ENCODE measurements at regions not wholly inside any gene's neighbourhood (a gene's known extent, or its start where the extent isn't known, plus 50 kb on each side); places are given as distances from the start of the nearest gene placed in this dataset.

DNA sequence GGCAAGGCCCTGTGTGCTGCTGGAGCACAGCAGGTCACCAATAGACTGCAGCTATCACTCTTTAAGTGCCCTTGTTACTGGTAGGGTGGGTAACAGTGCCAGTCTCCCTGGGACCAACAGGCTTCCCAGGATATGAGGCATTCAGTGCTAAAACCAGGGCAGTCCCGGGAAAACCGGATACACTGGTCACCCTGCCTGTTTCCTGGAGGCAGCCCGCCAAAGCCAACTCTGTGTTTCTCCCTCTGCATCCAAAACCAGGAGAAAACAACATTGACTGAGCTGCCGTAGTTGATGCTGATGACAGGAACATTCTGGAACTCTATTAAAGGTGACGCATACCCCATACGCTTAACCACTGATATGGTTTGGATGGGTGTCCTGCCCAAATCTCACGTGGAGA, 149.1 kb downstream of the SHANK2 start:
- Histone ChIP-seq H3K9me3 (ENCODE audit: control insufficient read depth, insufficient read depth, low read length) (no peaks in the 10 kb centered on the region), H3K4me1 (ENCODE audit: control insufficient read depth, insufficient read depth, low read length) (no peaks in the 10 kb centered on the region), H3K4me3 (ENCODE audit: low read depth, low read length) (no peak overlapping the region), H3K27me3 (ENCODE audit: control insufficient read depth, insufficient read depth, low read length) (no peaks in the 10 kb centered on the region), H3K9ac (ENCODE audit: low read depth, low read length) (no peak overlapping the region), H3K36me3 (ENCODE audit: control insufficient read depth, insufficient read depth, low read length) (no peaks in the 10 kb centered on the region)

DNA sequence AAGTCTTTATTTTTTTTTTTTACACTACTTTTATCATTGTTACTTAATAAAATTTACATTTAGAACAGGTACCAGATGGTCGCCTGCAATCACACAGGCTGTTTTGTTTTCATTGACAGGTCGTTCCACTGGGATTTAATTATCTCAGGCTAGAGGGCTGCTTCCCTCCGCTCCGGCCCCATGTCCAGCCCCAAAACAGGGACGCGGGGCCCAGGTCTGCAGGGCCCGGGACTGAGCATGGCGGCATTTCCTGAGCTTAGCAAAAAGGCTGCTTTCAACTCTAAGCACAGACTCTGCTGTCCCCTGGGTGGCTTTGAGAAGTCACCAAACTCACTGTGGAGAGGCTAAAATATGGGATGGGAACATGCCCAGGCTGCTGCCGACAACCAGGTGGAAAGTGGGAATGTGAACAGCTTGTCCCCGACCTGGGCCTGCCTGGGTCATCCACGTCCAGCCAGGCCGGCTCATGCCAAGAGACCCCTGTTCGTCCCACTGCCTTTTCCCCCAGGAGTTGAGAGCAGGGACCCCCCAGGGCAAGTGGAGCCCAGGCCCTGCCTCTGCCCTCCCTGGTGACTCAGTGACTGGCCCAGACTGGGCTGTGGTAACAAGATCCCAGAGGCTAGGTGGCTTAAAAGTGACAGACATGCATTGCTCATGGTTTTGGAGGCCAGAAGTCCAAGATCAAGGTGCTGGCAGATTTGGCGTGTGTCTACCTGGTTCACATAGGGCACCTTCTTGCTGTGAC, 150.0 kb downstream of the SHANK2 start:
- Histone ChIP-seq H3K9me3 (ENCODE audit: control insufficient read depth, insufficient read depth, low read length) (no peaks in the 10 kb centered on the region), H3K27me3 (ENCODE audit: control insufficient read depth, insufficient read depth, low read length) (no peaks in the 10 kb centered on the region), H3K9ac (ENCODE audit: low read depth, low read length) (no peak overlapping the region), H3K36me3 (ENCODE audit: control insufficient read depth, insufficient read depth, low read length) (peaks cover 7% of the 10 kb centered on the region), H3K4me3 (ENCODE audit: low read depth, low read length) (no peak overlapping the region), H3K4me1 (ENCODE audit: control insufficient read depth, insufficient read depth, low read length) (no peaks in the 10 kb centered on the region)

DNA sequence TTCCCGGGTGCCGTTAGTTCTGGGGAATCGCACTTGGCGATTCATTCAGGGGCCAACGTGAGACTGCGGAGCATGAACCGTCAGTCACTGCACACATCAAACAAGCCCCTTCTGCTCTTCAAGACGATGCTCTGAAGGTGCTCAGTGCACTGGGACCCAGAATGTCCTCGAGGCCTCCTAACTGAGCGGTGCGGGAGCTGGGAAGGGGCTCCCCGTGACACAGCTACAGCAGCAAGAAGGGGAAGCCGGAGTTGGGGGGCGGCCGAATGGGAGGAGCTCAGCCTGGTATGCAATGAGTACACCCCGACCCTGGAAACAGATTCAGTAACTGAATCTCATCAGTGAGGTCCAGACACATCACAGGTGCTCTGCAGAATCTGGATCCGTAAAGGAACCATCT, 150.8 kb downstream of the SHANK2 start:
- H3K4me1 ChIP-seq (ENCODE audit: control insufficient read depth, insufficient read depth, low read length), result no peaks in the 10 kb centered on the region
- H3K9ac ChIP-seq (ENCODE audit: low read depth, low read length), result no peak overlapping the region
- no peaks in the 10 kb centered on the region for H3K9me3 ChIP-seq (ENCODE audit: control insufficient read depth, insufficient read depth, low read length)
- no peak overlapping the region for H3K4me3 ChIP-seq (ENCODE audit: low read depth, low read length)
- peaks cover 7% of the 10 kb centered on the region for H3K36me3 ChIP-seq (ENCODE audit: control insufficient read depth, insufficient read depth, low read length)
- no peaks in the 10 kb centered on the region for H3K27me3 ChIP-seq (ENCODE audit: control insufficient read depth, insufficient read depth, low read length)

DNA sequence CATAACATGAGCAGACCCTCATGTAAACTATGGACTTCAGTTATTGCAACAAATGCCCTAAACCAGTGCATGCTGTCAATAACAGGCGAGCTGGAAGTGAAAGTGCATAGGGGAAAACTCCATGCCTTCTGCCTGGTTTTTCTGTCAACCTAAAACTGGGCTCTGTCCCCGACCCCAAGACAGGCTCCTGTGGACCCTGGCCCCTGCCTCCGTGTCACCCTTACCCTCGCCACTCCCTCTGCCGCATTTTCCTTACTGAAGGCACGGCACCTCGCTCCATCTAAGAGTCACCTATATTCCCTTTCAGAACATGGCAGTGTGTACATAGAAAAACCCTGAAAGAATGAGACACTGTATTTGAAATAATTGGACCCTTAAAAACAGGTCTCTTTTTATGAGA, 151.3 kb downstream of the SHANK2 start:
- Histone ChIP-seq H3K9me3 (ENCODE audit: control insufficient read depth, insufficient read depth, low read length) (no peaks in the 10 kb centered on the region), H3K4me1 (ENCODE audit: control insufficient read depth, insufficient read depth, low read length) (no peaks in the 10 kb centered on the region), H3K4me3 (ENCODE audit: low read depth, low read length) (no peak overlapping the region), H3K36me3 (ENCODE audit: control insufficient read depth, insufficient read depth, low read length) (peaks cover 7% of the 10 kb centered on the region), H3K9ac (ENCODE audit: low read depth, low read length) (no peak overlapping the region), H3K27me3 (ENCODE audit: control insufficient read depth, insufficient read depth, low read length) (no peaks in the 10 kb centered on the region)

DNA sequence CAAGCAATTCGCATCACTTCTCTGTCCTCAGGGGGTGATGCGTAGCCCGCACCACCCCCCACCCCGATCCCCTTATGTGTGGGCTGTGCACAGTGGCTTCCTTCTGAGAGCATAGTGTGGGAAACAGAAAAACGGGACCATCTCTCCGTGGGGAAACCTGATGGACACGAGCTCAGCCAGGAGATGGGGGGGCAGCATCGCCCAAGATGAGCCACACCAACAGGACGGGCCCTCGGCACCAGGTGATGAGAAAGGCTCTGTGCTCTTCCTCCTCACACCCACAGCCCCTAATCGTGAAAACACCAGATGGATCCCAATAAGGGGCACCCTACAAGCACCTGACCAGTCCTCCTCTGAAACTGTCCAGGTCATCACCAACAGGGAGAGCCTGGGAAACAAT, 153.6 kb downstream of the SHANK2 start:
- Histone ChIP-seq H3K4me3 (ENCODE audit: low read depth, low read length) (no peak overlapping the region), H3K27me3 (ENCODE audit: control insufficient read depth, insufficient read depth, low read length) (no peaks in the 10 kb centered on the region), H3K36me3 (ENCODE audit: control insufficient read depth, insufficient read depth, low read length) (peaks cover 13% of the 10 kb centered on the region), H3K9me3 (ENCODE audit: control insufficient read depth, insufficient read depth, low read length) (no peaks in the 10 kb centered on the region), H3K4me1 (ENCODE audit: control insufficient read depth, insufficient read depth, low read length) (no peaks in the 10 kb centered on the region), H3K9ac (ENCODE audit: low read depth, low read length) (no peak overlapping the region)

DNA sequence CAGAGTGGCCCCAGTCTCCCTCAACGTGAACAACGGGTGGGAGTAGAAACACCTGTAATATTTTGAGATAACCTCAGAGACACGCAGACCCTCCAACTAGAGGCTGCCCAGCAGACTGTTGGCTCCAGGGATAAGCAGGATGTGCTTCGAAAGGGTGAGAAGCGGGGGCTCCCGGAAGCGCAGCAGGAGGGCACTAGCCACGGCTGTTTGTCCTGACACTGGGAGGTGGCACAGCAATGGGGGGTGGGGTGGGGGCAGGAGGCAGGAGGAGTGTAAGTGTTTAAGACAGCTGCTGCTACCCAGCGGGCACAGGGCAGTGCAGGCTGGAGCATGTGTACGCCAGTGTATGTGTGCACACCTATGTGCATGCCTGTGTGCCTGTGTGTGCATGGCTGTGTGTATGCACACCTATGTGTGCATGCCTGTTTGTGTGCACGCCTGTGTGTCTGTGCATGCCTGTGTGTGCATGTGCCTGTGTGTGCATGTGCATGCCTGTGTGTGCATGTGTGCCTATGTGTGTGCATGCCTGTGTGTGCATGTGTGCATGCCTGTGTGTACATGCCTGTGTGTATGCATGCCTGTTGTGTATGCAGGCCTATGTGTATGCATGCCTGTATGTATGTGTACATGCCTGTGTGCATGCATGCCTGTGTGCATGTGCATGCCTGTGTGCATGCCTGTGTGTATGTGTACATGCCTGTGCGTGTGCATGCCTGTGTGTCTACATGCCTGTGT, 154.7 kb downstream of the SHANK2 start:
- Histone ChIP-seq H3K9ac (ENCODE audit: low read depth, low read length) (no peak overlapping the region), H3K4me3 (ENCODE audit: low read depth, low read length) (no peak overlapping the region), H3K27me3 (ENCODE audit: control insufficient read depth, insufficient read depth, low read length) (no peaks in the 10 kb centered on the region), H3K4me1 (ENCODE audit: control insufficient read depth, insufficient read depth, low read length) (no peaks in the 10 kb centered on the region), H3K9me3 (ENCODE audit: control insufficient read depth, insufficient read depth, low read length) (no peaks in the 10 kb centered on the region), H3K36me3 (ENCODE audit: control insufficient read depth, insufficient read depth, low read length) (peaks cover 19% of the 10 kb centered on the region)

DNA sequence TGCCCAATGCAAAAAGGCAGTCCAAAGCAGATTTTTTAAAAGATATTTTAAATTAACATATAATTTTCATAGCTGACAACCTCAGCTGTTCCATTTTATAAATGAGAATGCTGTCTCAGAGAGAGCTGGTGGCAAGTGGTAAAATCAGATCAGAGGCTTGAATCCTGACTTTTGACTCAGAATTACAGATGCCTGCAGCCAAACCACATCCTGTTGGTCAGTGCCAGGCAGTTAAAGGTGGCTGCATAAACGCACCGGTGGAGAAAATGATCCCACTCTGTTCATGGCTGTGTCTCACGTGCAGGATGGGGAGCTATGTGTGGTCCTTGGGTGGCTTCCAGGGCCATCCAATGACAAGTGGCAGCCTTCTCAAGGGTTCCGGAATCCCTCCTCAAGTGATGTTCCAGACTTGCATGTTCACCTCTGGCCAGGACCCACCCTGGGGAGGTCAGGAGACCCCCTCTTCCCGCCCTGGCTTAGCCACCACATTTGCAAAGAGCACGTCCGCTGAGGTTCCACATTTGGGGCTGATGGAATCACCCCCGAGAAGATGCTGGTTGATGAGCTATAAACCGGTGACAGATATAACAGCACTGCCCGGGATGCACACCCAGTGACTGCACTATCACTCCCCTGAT, 155.5 kb downstream of the SHANK2 start:
- no peak overlapping the region for H3K9ac ChIP-seq (ENCODE audit: low read depth, low read length)
- peaks cover 22% of the 10 kb centered on the region for H3K36me3 ChIP-seq (ENCODE audit: control insufficient read depth, insufficient read depth, low read length)
- H3K27me3 ChIP-seq (ENCODE audit: control insufficient read depth, insufficient read depth, low read length), result no peaks in the 10 kb centered on the region
- H3K4me3 ChIP-seq (ENCODE audit: low read depth, low read length), result no peak overlapping the region
- no peaks in the 10 kb centered on the region for H3K9me3 ChIP-seq (ENCODE audit: control insufficient read depth, insufficient read depth, low read length)
- H3K4me1 ChIP-seq (ENCODE audit: control insufficient read depth, insufficient read depth, low read length), result no peaks in the 10 kb centered on the region

DNA sequence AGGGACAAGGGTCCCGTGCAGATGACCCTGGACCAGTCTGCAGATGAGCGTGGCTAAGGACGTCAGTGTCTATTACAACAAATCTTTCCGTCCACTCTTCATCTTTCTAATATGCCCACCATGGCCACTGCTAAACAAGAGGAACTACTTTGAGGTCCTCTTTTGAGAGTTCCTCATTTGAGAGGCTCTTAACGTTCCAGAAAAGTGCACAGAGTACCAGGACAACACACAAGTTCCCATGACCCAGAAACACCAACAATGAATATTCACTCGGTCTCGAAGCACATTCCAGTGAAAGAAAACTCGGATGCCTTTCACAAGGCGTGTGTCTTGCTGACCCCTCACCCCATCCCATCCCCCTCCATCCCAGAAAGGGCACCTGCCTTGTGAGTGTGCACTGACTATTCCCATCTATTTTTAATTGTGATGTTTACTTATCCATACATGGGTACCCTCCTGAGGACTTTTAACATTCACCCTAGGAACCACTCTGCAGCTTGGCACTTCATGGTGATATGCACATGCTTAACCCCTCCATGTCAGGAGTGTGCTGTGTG, 157.0 kb downstream of the SHANK2 start:
- Histone ChIP-seq H3K9ac (ENCODE audit: low read depth, low read length) (no peak overlapping the region), H3K36me3 (ENCODE audit: control insufficient read depth, insufficient read depth, low read length) (peaks cover 30% of the 10 kb centered on the region), H3K4me3 (ENCODE audit: low read depth, low read length) (no peak overlapping the region), H3K27me3 (ENCODE audit: control insufficient read depth, insufficient read depth, low read length) (no peaks in the 10 kb centered on the region), H3K4me1 (ENCODE audit: control insufficient read depth, insufficient read depth, low read length) (no peaks in the 10 kb centered on the region), H3K9me3 (ENCODE audit: control insufficient read depth, insufficient read depth, low read length) (no peaks in the 10 kb centered on the region)

DNA sequence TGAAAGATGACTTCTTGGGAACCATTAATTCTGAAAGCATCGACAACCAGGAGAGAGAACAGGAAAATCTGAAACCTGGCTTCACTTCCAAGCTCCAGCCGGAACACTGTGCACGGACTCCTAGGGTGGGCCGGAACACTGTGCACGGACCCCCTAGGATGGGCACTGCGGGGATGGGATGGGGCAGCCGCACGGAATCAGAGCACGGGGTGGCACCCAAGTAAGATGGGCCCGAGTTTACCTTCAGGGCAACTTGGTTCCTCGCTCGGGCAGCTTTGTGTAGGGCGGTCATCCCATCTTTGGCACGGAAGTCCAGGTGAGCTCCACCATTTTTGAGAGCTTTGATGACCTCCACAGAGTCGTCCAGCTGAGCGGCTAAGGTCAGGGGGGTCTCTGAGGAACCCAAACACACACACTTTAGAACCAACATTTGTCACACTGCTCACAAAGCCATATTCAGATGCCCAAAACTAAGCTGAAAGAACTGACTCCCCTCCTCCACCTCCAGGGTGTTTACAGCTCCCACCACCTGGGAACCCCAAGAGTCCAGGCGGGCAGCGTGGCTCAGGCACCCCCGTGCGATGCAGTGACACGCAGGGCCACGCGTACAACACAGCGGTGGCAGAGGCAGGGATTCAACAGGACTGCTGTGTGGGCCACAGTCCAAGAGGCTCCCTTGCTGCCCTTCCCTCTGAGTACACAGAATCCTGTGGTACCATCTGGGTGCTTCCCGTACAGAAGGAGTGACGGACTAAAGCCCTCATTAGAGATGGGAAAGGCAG, 157.9 kb downstream of the SHANK2 start:
- Histone ChIP-seq H3K9ac (ENCODE audit: low read depth, low read length) (no peak overlapping the region), H3K36me3 (ENCODE audit: control insufficient read depth, insufficient read depth, low read length) (peaks cover 33% of the 10 kb centered on the region), H3K4me1 (ENCODE audit: control insufficient read depth, insufficient read depth, low read length) (no peaks in the 10 kb centered on the region)

DNA sequence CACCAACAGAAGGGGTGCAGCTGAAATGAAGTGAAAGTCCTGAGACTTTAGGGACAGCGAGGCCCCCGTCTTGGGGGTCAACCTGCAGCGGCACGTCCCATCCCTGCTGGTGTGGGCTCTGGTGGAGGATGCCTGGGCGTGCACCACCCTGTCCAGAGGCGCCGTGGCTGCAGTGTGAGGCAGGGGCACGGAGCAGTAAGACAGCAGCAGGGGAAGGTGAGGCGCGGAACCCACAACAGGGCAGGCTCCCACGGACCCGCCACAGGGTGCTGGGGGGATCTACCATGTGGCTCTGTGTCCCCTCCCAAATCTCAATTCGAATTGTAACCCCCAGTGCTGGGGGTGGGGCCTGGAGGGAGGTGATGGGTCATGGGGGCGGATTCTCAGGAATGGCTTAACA, 158.6 kb downstream of the SHANK2 start:
- Histone ChIP-seq H3K36me3 (ENCODE audit: control insufficient read depth, insufficient read depth, low read length) (peaks cover 40% of the 10 kb centered on the region), H3K4me1 (ENCODE audit: control insufficient read depth, insufficient read depth, low read length) (no peaks in the 10 kb centered on the region), H3K9me3 (ENCODE audit: control insufficient read depth, insufficient read depth, low read length) (no peaks in the 10 kb centered on the region), H3K27me3 (ENCODE audit: control insufficient read depth, insufficient read depth, low read length) (no peaks in the 10 kb centered on the region), H3K4me3 (ENCODE audit: low read depth, low read length) (no peak overlapping the region), H3K9ac (ENCODE audit: low read depth, low read length) (no peak overlapping the region)

More for the DNA sequence above, 157.9 kb downstream of the SHANK2 start:
- Histone ChIP-seq H3K9me3 (ENCODE audit: control insufficient read depth, insufficient read depth, low read length) (no peaks in the 10 kb centered on the region), H3K4me3 (ENCODE audit: low read depth, low read length) (no peak overlapping the region), H3K27me3 (ENCODE audit: control insufficient read depth, insufficient read depth, low read length) (no peaks in the 10 kb centered on the region)

DNA sequence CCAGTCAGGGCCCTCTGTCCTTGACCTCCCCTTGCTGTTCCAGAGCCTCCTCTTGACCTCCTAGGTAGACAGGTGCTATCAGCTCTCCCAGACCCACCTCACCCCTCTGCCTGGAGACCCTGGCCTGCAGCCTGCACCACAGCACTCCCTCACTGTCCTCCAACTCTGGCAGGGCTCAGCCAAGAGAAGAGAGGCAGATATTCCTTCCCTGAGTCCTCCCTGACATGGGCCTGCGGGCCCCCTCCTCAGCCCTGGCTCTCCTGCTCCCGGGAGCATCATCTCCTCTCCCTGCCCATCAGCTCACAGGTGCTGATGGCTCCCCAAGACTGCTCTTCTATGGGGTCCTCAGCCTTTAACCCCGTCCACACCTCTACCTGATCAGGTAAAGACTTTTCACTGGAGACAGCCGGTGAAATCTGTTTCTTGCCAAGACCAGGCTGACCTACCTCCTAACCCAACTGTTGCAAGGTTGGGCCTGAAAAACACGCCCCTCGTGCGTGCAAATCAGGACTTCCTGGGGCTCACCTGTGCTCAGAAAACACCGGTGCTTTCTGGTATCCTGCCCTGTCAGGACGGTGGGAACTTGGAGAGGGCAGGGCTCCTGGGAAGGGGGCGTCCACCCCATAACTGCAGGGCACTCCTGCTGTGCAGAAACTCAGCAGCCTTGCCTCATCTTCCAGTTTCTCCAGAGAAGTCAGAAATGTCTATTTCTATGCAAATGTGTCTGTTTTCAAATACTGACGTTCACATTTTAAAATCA, 160.7 kb downstream of the SHANK2 start:
- Histone ChIP-seq H3K27me3 (ENCODE audit: control insufficient read depth, insufficient read depth, low read length) (no peaks in the 10 kb centered on the region), H3K36me3 (ENCODE audit: control insufficient read depth, insufficient read depth, low read length) (peaks cover 32% of the 10 kb centered on the region), H3K4me3 (ENCODE audit: low read depth, low read length) (no peak overlapping the region), H3K4me1 (ENCODE audit: control insufficient read depth, insufficient read depth, low read length) (no peaks in the 10 kb centered on the region), H3K9ac (ENCODE audit: low read depth, low read length) (no peak overlapping the region), H3K9me3 (ENCODE audit: control insufficient read depth, insufficient read depth, low read length) (no peaks in the 10 kb centered on the region)

Measured in iPS-15b (cell line).